VCaP (cell line): ENCODE measurements at regions not wholly inside any gene's neighbourhood (a gene's known extent, or its start where the extent isn't known, plus 50 kb on each side); places are given as distances from the start of the nearest gene placed in this dataset.

Experiments used
- H3K27ac ChIP-seq: fragments of 450-650 bp; 2 replicates; pipeline ENCODE4 v1.5.1; 2017
- TF ChIP-seq, protein P1 (sequence below): fragments of 450-650 bp; conservative IDR thresholded peaks from 2 replicates; pipeline ENCODE4 v1.5.1; 2017; ENCODE audit warnings: mild to moderate bottlenecking, moderate library complexity

- H3K27ac ChIP-seq, result no peak overlapping the region
- TF ChIP-seq, protein P1, sequence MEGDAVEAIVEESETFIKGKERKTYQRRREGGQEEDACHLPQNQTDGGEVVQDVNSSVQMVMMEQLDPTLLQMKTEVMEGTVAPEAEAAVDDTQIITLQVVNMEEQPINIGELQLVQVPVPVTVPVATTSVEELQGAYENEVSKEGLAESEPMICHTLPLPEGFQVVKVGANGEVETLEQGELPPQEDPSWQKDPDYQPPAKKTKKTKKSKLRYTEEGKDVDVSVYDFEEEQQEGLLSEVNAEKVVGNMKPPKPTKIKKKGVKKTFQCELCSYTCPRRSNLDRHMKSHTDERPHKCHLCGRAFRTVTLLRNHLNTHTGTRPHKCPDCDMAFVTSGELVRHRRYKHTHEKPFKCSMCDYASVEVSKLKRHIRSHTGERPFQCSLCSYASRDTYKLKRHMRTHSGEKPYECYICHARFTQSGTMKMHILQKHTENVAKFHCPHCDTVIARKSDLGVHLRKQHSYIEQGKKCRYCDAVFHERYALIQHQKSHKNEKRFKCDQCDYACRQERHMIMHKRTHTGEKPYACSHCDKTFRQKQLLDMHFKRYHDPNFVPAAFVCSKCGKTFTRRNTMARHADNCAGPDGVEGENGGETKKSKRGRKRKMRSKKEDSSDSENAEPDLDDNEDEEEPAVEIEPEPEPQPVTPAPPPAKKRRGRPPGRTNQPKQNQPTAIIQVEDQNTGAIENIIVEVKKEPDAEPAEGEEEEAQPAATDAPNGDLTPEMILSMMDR, result no peak
Measured at GRCh38 chr2:65598264-65598663, 165.9 kb upstream of the SPRED2 start.

- TF ChIP-seq, protein P1, result no peak
- no peak overlapping the region for H3K27ac ChIP-seq
Measured at GRCh38 chr2:65595630-65596029, 163.2 kb upstream of the SPRED2 start.

DNA sequence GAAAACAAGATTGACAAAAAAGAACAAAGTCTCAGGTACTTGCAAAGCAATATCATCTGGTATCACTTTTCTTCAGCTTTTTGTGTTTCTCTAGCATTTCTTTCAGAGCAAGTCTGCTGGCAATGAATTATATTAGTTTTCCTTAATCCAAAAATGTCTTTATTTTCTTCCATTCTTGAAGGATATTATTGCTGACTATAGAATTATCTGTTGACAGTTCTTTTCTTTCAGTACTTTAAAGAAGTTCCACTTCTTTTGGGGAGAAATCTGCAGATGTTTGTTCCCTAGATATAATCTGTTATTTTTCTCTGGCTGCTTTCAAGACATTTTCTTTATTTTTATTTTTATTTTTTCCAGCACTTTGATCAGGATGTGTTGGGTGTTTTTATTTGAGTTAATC lies 161.8 kb upstream of the SPRED2 start:
- no peak overlapping the region for H3K27ac ChIP-seq
- TF ChIP-seq, protein P1, result no peak

DNA sequence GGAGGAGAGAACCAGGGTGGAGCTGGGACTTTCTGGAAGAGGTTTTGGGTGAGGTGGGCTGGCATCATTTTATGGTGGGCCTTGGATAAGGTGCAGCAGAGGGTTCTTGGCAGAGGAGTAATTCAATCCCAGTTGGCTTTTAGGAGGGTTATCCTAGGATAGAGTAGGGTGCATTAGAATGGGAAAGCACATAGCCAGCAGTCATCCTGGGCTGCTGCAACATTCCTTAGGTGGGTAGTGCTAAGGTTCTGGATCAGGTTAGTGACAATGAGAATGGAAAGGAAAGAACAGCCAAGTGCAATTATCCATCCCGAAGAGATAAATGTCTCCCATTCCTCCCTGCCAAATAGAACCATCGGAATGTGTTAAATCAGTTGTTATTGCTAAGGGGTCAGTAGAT lies 157.3 kb upstream of the SPRED2 start:
- no peak overlapping the region for H3K27ac ChIP-seq
- TF ChIP-seq, protein P1, result no peak

DNA sequence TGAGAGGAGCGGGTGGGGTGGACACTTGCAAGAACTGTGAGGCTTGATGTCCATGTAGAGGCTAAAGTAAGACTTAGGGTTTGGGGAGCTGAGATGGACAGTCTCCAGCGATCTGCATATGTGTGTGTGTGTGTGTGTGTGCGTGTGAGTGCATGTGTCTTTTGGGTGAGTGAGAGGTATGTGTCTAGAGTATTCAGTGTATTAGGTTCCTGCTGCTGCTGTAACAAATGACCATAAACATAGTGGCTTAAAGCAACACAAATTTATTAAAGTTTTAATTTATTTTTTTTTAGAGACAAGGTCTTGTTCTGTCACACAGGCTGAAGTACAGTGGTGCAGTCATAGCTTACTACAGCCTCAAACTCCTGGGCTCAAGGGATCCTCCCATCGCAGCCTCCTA lies 155.4 kb upstream of the SPRED2 start:
- TF ChIP-seq, protein P1, result no peak
- no peak overlapping the region for H3K27ac ChIP-seq

DNA sequence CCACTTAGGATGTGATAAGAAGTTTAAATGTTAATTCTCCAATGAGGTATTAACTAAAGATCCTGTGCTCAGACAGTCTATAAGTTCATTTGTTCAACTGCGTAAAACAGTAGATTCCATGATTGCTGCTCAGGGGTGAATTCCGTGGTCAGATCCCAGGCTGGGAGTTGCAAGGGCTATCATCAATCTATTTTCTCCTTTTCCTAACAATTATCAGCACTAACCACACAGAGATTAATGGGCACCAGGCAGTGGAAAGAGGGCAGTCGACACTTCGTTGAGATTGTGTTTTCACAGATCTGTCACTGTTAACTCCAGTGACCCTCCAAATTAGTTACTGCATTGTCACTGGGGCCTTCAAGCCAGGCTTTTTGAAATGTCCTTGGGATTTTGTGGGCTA lies 154.1 kb upstream of the SPRED2 start:
- TF ChIP-seq, protein P1, result no peak
- no peak overlapping the region for H3K27ac ChIP-seq

DNA sequence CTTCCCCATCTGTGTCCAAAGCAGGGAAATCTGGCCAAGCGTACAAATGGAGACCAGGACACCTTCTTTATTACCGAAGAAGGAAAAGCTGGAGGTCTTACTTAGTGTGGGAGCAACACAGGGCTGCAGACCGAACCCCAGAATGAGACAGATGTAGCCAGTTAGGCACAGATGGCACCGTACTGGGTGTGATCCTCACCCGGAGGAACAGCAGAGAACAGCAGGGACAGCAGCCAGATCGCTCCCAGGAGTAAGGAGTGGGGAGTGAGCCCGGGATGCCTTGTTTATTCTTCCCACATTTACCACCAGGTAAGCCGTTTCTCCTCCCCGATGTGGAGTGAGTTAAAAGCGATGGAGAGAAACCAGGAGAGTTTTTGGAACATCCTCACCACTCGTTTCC lies 150.7 kb upstream of the SPRED2 start:
- no peak overlapping the region for H3K27ac ChIP-seq
- TF ChIP-seq, protein P1, result no peak

DNA sequence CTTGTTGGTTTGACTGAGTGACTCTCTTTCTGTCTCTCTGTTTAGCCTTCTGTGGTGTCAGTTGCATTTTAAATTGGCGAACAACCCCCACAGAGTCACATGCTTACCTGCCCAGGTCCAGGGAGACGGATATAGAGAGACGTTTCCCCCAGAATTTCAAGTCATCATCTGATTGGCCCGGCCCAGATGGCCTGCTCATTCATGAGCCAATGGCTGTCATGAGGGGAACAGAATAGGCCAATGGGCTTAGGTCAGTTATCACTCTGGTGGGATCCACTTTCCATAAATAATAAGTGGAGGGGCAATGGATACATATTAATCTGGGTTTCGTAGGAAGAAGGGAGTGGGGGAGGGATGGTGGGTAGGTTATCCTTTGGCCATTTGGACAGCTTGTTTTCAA lies 150.0 kb upstream of the SPRED2 start:
- TF ChIP-seq, protein P1, result no peak
- no peak overlapping the region for H3K27ac ChIP-seq
